IMR-90 (cell line): ENCODE measurements at regions not wholly inside any gene's neighbourhood (a gene's known extent, or its start where the extent isn't known, plus 50 kb on each side); places are given as distances from the start of the nearest gene placed in this dataset.

Source experiments
- ATAC-seq: fragments of 200-7000 bp; cut with Tn5 transposase; 2 replicates; pipeline ENCODE4 v1.9.1; 2020; ENCODE audit warnings: low read depth, mild to moderate bottlenecking, moderate library complexity
- BruUV-seq: library from RNA; stranded (reverse); fragments of 400-500 nt; replicated peaks from 2 replicates; lab custom pipeline; 2021; lab: Mats Ljungman, UMichigan
- CTCF ChIA-PET: fragments of 300-600 bp; formaldehyde crosslinking; extraction: SDS; loops from one replicate; lab custom pipeline; 2021; ENCODE audit warnings: antibody characterized with exemption; lab: Yijun Ruan, JAX
- POLR2A ChIA-PET: fragments of 300-600 bp; sonication (Branson Sonifier 250); formaldehyde crosslinking; loops from one replicate; lab custom pipeline; 2022; ENCODE audit warnings: antibody characterized with exemption; ENCODE audit not compliant: unreplicated experiment; lab: Charles Lee
- DNase-seq: peaks from one replicate; pipeline ENCODE4 v3.0.0; 2013
- H2AFZ ChIP-seq: replicated peaks from 2 replicates; pipeline ENCODE3; 2013; ENCODE audit warnings: low read length, mild to moderate bottlenecking; ENCODE audit not compliant: poor library complexity
- H2AK5ac ChIP-seq: 2 replicates; pipeline ENCODE4 v1.6.1; 2013; ENCODE audit warnings: low read depth, low read length, inconsistent platforms
- H2AK9ac ChIP-seq: replicated peaks from 2 replicates; pipeline ENCODE3; 2013; ENCODE audit warnings: mild to moderate bottlenecking, low read depth, low read length, moderate library complexity; ENCODE audit not compliant: poor library complexity
- H2BK120ac ChIP-seq: 2 replicates; pipeline ENCODE4 v1.6.1; 2013; ENCODE audit warnings: low read depth, low read length, inconsistent platforms
- H2BK15ac ChIP-seq: 3 replicates; pipeline ENCODE4 v1.6.1; 2013; ENCODE audit warnings: low read depth, low read length, inconsistent platforms
- H2BK20ac ChIP-seq: 2 replicates; pipeline ENCODE4 v1.6.1; 2013; ENCODE audit warnings: low read depth, mild to moderate bottlenecking, inconsistent platforms, low read length, moderate library complexity
- H2BK5ac ChIP-seq: 2 replicates; pipeline ENCODE4 v1.6.1; 2013; ENCODE audit warnings: mild to moderate bottlenecking, low read depth, low read length, inconsistent platforms; ENCODE audit not compliant: poor library complexity, severe bottlenecking
- H3K14ac ChIP-seq: replicated peaks from 2 replicates; pipeline ENCODE4 v1.6.1; 2013; ENCODE audit warnings: low read depth, low read length, inconsistent platforms
- H3K18ac ChIP-seq: 2 replicates; pipeline ENCODE4 v1.6.1; 2013; ENCODE audit warnings: low read depth, low read length, control low read depth
- H3K23ac ChIP-seq: 2 replicates; pipeline ENCODE4 v1.6.1; 2013; ENCODE audit warnings: low read depth, low read length, inconsistent platforms
- H3K27ac ChIP-seq: 2 replicates; pipeline ENCODE4 v1.5.1; 2013; ENCODE audit warnings: mild to moderate bottlenecking, control low read depth, low read length; ENCODE audit not compliant: insufficient read depth
- H3K27me3 ChIP-seq: 2 replicates; pipeline ENCODE4 v1.6.1; 2013; ENCODE audit warnings: low read length; ENCODE audit not compliant: control insufficient read depth, insufficient read depth
- H3K36me3 ChIP-seq: 2 replicates; pipeline ENCODE4 v1.6.1; 2013; ENCODE audit warnings: low read length, mixed read lengths; ENCODE audit not compliant: control insufficient read depth, insufficient read depth
- H3K4ac ChIP-seq: 2 replicates; pipeline ENCODE4 v1.6.1; 2013; ENCODE audit warnings: low read depth, low read length, inconsistent platforms
- H3K4me1 ChIP-seq: 2 replicates; pipeline ENCODE4 v1.6.1; 2013; ENCODE audit warnings: low read length, mixed read lengths; ENCODE audit not compliant: control insufficient read depth, insufficient read depth
- H3K4me2 ChIP-seq: 2 replicates; pipeline ENCODE4 v1.6.1; 2013; ENCODE audit warnings: low read depth, mild to moderate bottlenecking, control low read depth, low read length, moderate library complexity
- H3K4me3 ChIP-seq: 2 replicates; pipeline ENCODE4 v1.5.1; 2013; ENCODE audit warnings: low read depth, mild to moderate bottlenecking, control low read depth, low read length, moderate library complexity; ENCODE audit not compliant: insufficient read depth
- H3K56ac ChIP-seq: 2 replicates; pipeline ENCODE4 v1.6.1; 2013; ENCODE audit warnings: low read length, inconsistent platforms; ENCODE audit not compliant: insufficient read depth; ENCODE audit errors: extremely low read depth
- H3K79me1 ChIP-seq, 2 experiments: 2 replicates each; pipeline ENCODE4 v1.6.1; 2013; ENCODE audit warnings: low read length in 2 of 2, inconsistent platforms in 1 of 2, low read depth in 1 of 2
- H3K9ac ChIP-seq: 2 replicates; pipeline ENCODE4 v1.6.1; 2013; ENCODE audit warnings: low read depth, low read length, control low read depth
- H3K9me1 ChIP-seq: 2 replicates; pipeline ENCODE4 v1.6.1; 2013; ENCODE audit warnings: low read length, inconsistent platforms; ENCODE audit not compliant: insufficient read depth
- H3K9me3 ChIP-seq: 2 replicates; pipeline ENCODE4 v1.6.1; 2013; ENCODE audit warnings: low read length; ENCODE audit not compliant: control insufficient read depth, insufficient read depth
- H4K20me1 ChIP-seq: 2 replicates; pipeline ENCODE4 v1.6.1; 2013; ENCODE audit warnings: low read length, inconsistent platforms; ENCODE audit not compliant: insufficient read depth
- H4K5ac ChIP-seq: 2 replicates; pipeline ENCODE4 v1.6.1; 2013; ENCODE audit warnings: mild to moderate bottlenecking, low read depth, low read length, control low read depth
- H4K8ac ChIP-seq, 2 experiments: 2 replicates each; pipeline ENCODE4 v1.6.1; 2013; ENCODE audit warnings: low read depth in 2 of 2, low read length in 2 of 2, control low read depth in 1 of 2, inconsistent platforms in 1 of 2
- H4K91ac ChIP-seq: 2 replicates; pipeline ENCODE4 v1.6.1; 2013; ENCODE audit warnings: low read depth, low read length, inconsistent platforms; ENCODE audit not compliant: insufficient read depth
- BHLHE40 ChIP-seq: fragments of 150-350 bp; IDR thresholded peaks from 2 replicates; pipeline ENCODE4 v1.6.1; 2016; ENCODE audit warnings: mild to moderate bottlenecking, low read depth, low read length
- CEBPB ChIP-seq: IDR thresholded peaks from 2 replicates; pipeline ENCODE4 v1.6.1; 2012; ENCODE audit warnings: low read depth, low read length, improper control_type of control experiment
- CHD1 ChIP-seq: IDR thresholded peaks from 2 replicates; pipeline ENCODE4 v1.6.1; 2012; ENCODE audit warnings: low read depth, low read length, improper control_type of control experiment
- CTCF ChIP-seq: conservative IDR thresholded peaks from 2 replicates; pipeline ENCODE4 v1.5.1; 2012; ENCODE audit warnings: mild to moderate bottlenecking, low read depth, low read length, improper control_type of control experiment
- ELK1 ChIP-seq: fragments of 150-350 bp; IDR thresholded peaks from 2 replicates; pipeline ENCODE4 v1.6.1; 2016; ENCODE audit warnings: low read depth, mild to moderate bottlenecking, low read length, moderate library complexity, borderline replicate concordance
- FOS ChIP-seq: fragments of 150-350 bp; IDR thresholded peaks from 2 replicates; pipeline ENCODE4 v1.6.1; 2016; ENCODE audit warnings: low read depth, low read length
- MAFK ChIP-seq: IDR thresholded peaks from 2 replicates; pipeline ENCODE4 v1.6.1; 2012; ENCODE audit warnings: low read depth, low read length, improper control_type of control experiment
- MAZ ChIP-seq: IDR thresholded peaks from 2 replicates; pipeline ENCODE4 v1.6.1; 2012; ENCODE audit warnings: low read depth, mild to moderate bottlenecking, low read length, improper control_type of control experiment, moderate library complexity, borderline replicate concordance
- MXI1 ChIP-seq: IDR thresholded peaks from 2 replicates; pipeline ENCODE4 v1.6.1; 2012; ENCODE audit warnings: low read depth, mild to moderate bottlenecking, low read length, moderate library complexity, borderline replicate concordance
- NFE2L2 ChIP-seq: fragments of 150-350 bp; IDR thresholded peaks from 2 replicates; pipeline ENCODE4 v1.6.1; 2016; ENCODE audit warnings: low read depth, mild to moderate bottlenecking, low read length
- POLR2A ChIP-seq: IDR thresholded peaks from 2 replicates; pipeline ENCODE4 v1.6.1; 2012; ENCODE audit warnings: mild to moderate bottlenecking, low read depth, low read length
- RAD21 ChIP-seq: IDR thresholded peaks from 2 replicates; pipeline ENCODE4 v1.6.1; 2012; ENCODE audit warnings: low read length, improper control_type of control experiment
- RCOR1 ChIP-seq: IDR thresholded peaks from 2 replicates; pipeline ENCODE4 v1.6.1; 2012; ENCODE audit warnings: mild to moderate bottlenecking, low read length, improper control_type of control experiment; ENCODE audit not compliant: insufficient replicate concordance
- RFX5 ChIP-seq: IDR thresholded peaks from 2 replicates; pipeline ENCODE4 v1.8.0; 2012; ENCODE audit warnings: low read depth, mild to moderate bottlenecking, low read length, moderate library complexity
- SMC3 ChIP-seq: fragments of 150-350 bp; IDR thresholded peaks from 2 replicates; pipeline ENCODE4 v1.6.1; 2016; ENCODE audit warnings: low read depth, mild to moderate bottlenecking, antibody characterized with exemption, low read length, moderate library complexity
- USF2 ChIP-seq: fragments of 150-350 bp; IDR thresholded peaks from 2 replicates; pipeline ENCODE4 v1.6.1; 2017; ENCODE audit warnings: mild to moderate bottlenecking, antibody characterized with exemption, low read length, low read depth
- WGBS, 2 experiments: methylation state at CpG; one replicate each; pipeline versions ENCODE4 v1.1.5 to v1.1.7; 2013; ENCODE audit warnings: missing lambda C conversion rate in 2 of 2; ENCODE audit not compliant: insufficient read length in 1 of 2; ENCODE audit errors: extremely low coverage in 2 of 2; 5-methylcytosine and 5-hydroxymethylcytosine counted together
- dilution Hi-C: fragments of 300-500 bp; cut with HindIII; formaldehyde crosslinking; loops from one replicate; pipeline ENCODE4 v1.14.3; 2018; ENCODE audit warnings: low sequenced_read_pairs; ENCODE audit not compliant: unreplicated experiment
- in situ Hi-C: fragments of 300-500 bp; cut with MboI; formaldehyde crosslinking; loops from 3 replicates; pipeline ENCODE4 v1.14.3; 2019; ENCODE audit warnings: low sequenced_read_pairs, inconsistent platforms, mixed read lengths
- intact Hi-C: fragments of 100-400 bp; cut with micrococcal nuclease; formaldehyde crosslinking; loops from 2 replicates; pipeline ENCODE4 v1.10.0; 2022

GRCh38 chr5:54656261-54656728 is 138.7 kb downstream of the SNX18 start:
- Histone ChIP-seq H2BK15ac (peak overlapping the region; percentile 59; the same call in 1 of the 3 replicates), H3K9ac (no peak overlapping the region), H3K14ac (peak overlapping the region; percentile 46; the same call in 1 of the 2 replicates), H3K27me3 (no peaks in the 10 kb centered on the region), H2BK120ac (peak overlapping the region; percentile 31), H3K27ac (no peak overlapping the region), H3K4me2 (no peak overlapping the region), H2BK5ac (no peak overlapping the region), H3K56ac (no peak overlapping the region), H3K4me3 (no peak overlapping the region), H3K4ac (peak overlapping the region; percentile 48), H3K9me3 (no peaks in the 10 kb centered on the region), H3K9me1 (peaks cover 14% of the 10 kb centered on the region; the same call in 1 of the 2 replicates), H4K20me1 (no peaks in the 10 kb centered on the region), H4K91ac (peak overlapping the region; percentile 0; the same call in 1 of the 2 replicates), H3K79me1 (peaks cover 0 to 12% of the 10 kb centered on the region in 2 experiments; a peak in 2 of 4 replicates), H3K23ac (no peak overlapping the region), H2AK5ac (peak overlapping the region; percentile 48), H3K4me1 (peaks cover 17% of the 10 kb centered on the region), H4K8ac (peak overlapping the region in 1 of 2 experiments; percentile 23; a peak in 1 of 4 replicates), H4K5ac (no peak overlapping the region), H2AK9ac (no peak overlapping the region), H3K18ac (peak overlapping the region; percentile 33), H3K36me3 (no peaks in the 10 kb centered on the region), H2BK20ac (peak overlapping the region; percentile 30; the same call in 1 of the 2 replicates), H2AFZ (no peak overlapping the region)
- no peak for DNase-seq
- CTCF ChIA-PET, result no interaction called here
- intact Hi-C loops, result no loop called here
- in situ Hi-C loops, result no loop called here
- no TSS peak for BruUV-seq
- dilution Hi-C loops, result no loop called here
- no peak for ATAC-seq
- POLR2A ChIA-PET, result no interaction called here
- no CpG with 5 or more reads among the region's 2 CpGs for WGBS, 2 experiments
- TF ChIP-seq BHLHE40 (no peak), USF2 (no peak), FOS (no peak), RCOR1 (no peak), POLR2A (no peak), RFX5 (no peak), CTCF (no peak), NFE2L2 (no peak), RAD21 (no peak), MAZ (no peak), ELK1 (no peak), MXI1 (no peak), MAFK (no peak), CEBPB (no peak), SMC3 (no peak), CHD1 (no peak)
